B cell (primary cell): ENCODE measurements at regions not wholly inside any gene's neighbourhood (a gene's known extent, or its start where the extent isn't known, plus 50 kb on each side); places are given as distances from the start of the nearest gene placed in this dataset.

Source experiments
- ATAC-seq: fragments of 200-7000 bp; cut with Tn5 transposase; one replicate; pipeline ENCODE4 v1.10.0; 2021; ENCODE audit warnings: low read depth, mild to moderate bottlenecking, moderate number of reproducible peaks, moderate library complexity
- CTCF ChIA-PET: fragments of 350-600 bp; sonication (Branson Sonifier 250); formaldehyde crosslinking; loops from one replicate; lab custom pipeline; 2021; ENCODE audit warnings: antibody characterized with exemption, inconsistent platforms; lab: Charles Lee
- POLR2A ChIA-PET: fragments of 350-600 bp; sonication (Branson Sonifier 250); formaldehyde crosslinking; loops from one replicate; lab custom pipeline; 2021; ENCODE audit warnings: antibody characterized with exemption; lab: Charles Lee
- DNase-seq: peaks from one replicate; pipeline ENCODE4 v3.0.0; 2013
- H2AFZ ChIP-seq: 2 replicates; pipeline ENCODE4 v1.6.1; 2012; ENCODE audit warnings: mild to moderate bottlenecking, low read depth, low read length; ENCODE audit not compliant: insufficient read depth, poor library complexity, severe bottlenecking
- H3K27ac ChIP-seq, 2 donors: 1 replicate in 1 of 2; 2 replicates in 1 of 2; pipeline ENCODE4 v1.5.1; 2012 to 2013; ENCODE audit warnings: low read length in 2 of 2, mild to moderate bottlenecking in 2 of 2, moderate library complexity in 1 of 2
- H3K27me3 ChIP-seq, 4 experiments: fragments of 200-600 bp in 1 of 4; sonication (generic) in 1 of 4; replicated peaks in 1 of 4; 1 replicate in 2 of 4; 2 replicates in 2 of 4; pipeline versions ENCODE4 v1.6.1 to v1.7.0; 2013 to 2016; ENCODE audit warnings: low read length in 3 of 4, mild to moderate bottlenecking in 2 of 4, mixed read lengths in 1 of 4, moderate library complexity in 1 of 4; ENCODE audit not compliant: insufficient read depth in 4 of 4, control insufficient read depth in 3 of 4; ENCODE audit errors: control extremely low read depth in 1 of 4
- H3K36me3 ChIP-seq, 2 experiments: replicated peaks in 1 of 2; 1 replicate in 1 of 2; 2 replicates in 1 of 2; pipeline versions ENCODE4 v1.6.1 to v1.7.1; 2013; ENCODE audit warnings: low read length in 1 of 2; ENCODE audit not compliant: insufficient read depth in 2 of 2, control insufficient read depth in 1 of 2; ENCODE audit errors: control extremely low read depth in 1 of 2, extremely low read depth in 1 of 2
- H3K4me1 ChIP-seq, 2 donors: fragments of 200-600 bp in 1 of 2; sonication (generic) in 1 of 2; 1 replicate in 1 of 2; 2 replicates in 1 of 2; pipeline versions ENCODE4 v1.5.1 to v1.6.1; 2013 to 2017; ENCODE audit warnings: low read length in 2 of 2; ENCODE audit not compliant: control insufficient read depth in 2 of 2, insufficient read depth in 2 of 2
- H3K4me2 ChIP-seq: replicated peaks from 2 replicates; pipeline ENCODE3; 2012; ENCODE audit warnings: mild to moderate bottlenecking, low read depth, low read length; ENCODE audit not compliant: poor library complexity, severe bottlenecking
- H3K4me3 ChIP-seq, 5 experiments: fragments of 200-600 bp in 1 of 5; sonication (generic) in 1 of 5; 1 replicate in 3 of 5; 2 replicates in 2 of 5; pipeline versions ENCODE4 v1.5.1 to v1.7.0; 2011 to 2016; ENCODE audit warnings: low read length in 4 of 5, mild to moderate bottlenecking in 4 of 5, low read depth in 2 of 5, control low read depth in 1 of 5, moderate library complexity in 1 of 5; ENCODE audit not compliant: insufficient read depth in 1 of 5; ENCODE audit errors: control extremely low read depth in 1 of 5, extremely low read depth in 1 of 5
- H3K79me2 ChIP-seq: fragments of 200-600 bp; sonication (generic); one replicate; pipeline ENCODE4 v1.6.0; 2016; ENCODE audit warnings: low read length; ENCODE audit not compliant: control insufficient read depth, insufficient read depth
- H3K9ac ChIP-seq: fragments of 200-600 bp; sonication (generic); 2 replicates; pipeline ENCODE4 v1.6.1; 2017; ENCODE audit warnings: mild to moderate bottlenecking, low read length, moderate library complexity
- H3K9me3 ChIP-seq, 3 donors: one replicate each; pipeline versions ENCODE4 v1.6.1 to v1.7.1; 2013; ENCODE audit warnings: low read length in 2 of 3; ENCODE audit not compliant: control insufficient read depth in 2 of 3, insufficient read depth in 1 of 3; ENCODE audit errors: control extremely low read depth in 1 of 3
- H4K20me1 ChIP-seq: 2 replicates; pipeline ENCODE4 v1.6.0; 2012; ENCODE audit warnings: mild to moderate bottlenecking, low read length; ENCODE audit not compliant: insufficient read depth, control insufficient read depth, poor library complexity, severe bottlenecking
- H3K27ac Mint-ChIP-seq: one replicate; pipeline ENCODE4 v1.8.0; 2021; ENCODE audit warnings: mixed read lengths
- H3K27me3 Mint-ChIP-seq: one replicate; pipeline ENCODE4 v1.8.0; 2021; ENCODE audit warnings: mixed read lengths
- H3K4me1 Mint-ChIP-seq: one replicate; pipeline ENCODE4 v1.8.0; 2021; ENCODE audit warnings: mixed read lengths
- H3K4me3 Mint-ChIP-seq: one replicate; pipeline ENCODE4 v1.8.0; 2021; ENCODE audit warnings: mixed read lengths
- H3K9me3 Mint-ChIP-seq: one replicate; pipeline ENCODE4 v1.8.0; 2022; ENCODE audit warnings: mixed read lengths; ENCODE audit not compliant: insufficient read depth
- EZH2 ChIP-seq: IDR thresholded peaks from 2 replicates; pipeline ENCODE4 v1.6.1; 2012; ENCODE audit warnings: borderline replicate concordance, low read depth, mild to moderate bottlenecking, moderate library complexity, low read length; ENCODE audit not compliant: insufficient read depth, poor library complexity, severe bottlenecking
- WGBS: methylation state at CpG from one replicate; pipeline ENCODE4 v1.1.5; 2013; ENCODE audit warnings: missing lambda C conversion rate; ENCODE audit not compliant: insufficient coverage; 5-methylcytosine and 5-hydroxymethylcytosine counted together
- intact Hi-C: fragments of 100-400 bp; cut with micrococcal nuclease; formaldehyde crosslinking; loops from one replicate; pipeline ENCODE4 v1.10.0; 2022
- TF ChIP-seq, protein P1 (sequence below): fragments of 200-600 bp; IDR thresholded peaks from one replicate; pipeline ENCODE4 v1.8.0; 2022; ENCODE audit warnings: antibody characterized with exemption, mild to moderate bottlenecking

DNA sequence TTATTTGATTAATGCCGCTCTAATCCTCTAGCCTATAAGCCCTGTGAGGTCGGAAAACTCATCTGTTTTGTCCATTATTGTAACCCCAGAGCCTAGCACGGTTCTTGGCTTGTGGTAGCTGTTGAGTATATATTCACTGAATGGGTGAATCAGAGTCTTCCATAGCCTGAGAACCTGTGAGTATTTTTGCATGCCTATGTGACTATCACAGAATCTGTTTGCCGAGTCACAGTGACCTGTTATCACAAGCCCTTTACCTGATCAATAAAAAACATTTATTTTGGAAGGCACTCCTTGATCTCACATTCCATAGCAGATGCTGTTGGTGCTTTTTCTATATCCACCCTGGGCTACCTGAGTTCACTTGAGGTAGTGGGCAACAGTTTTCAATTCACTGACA, 125.0 kb upstream of the STC2 start:
- peaks cover 6% of the 10 kb centered on the region for H3K27me3 Mint-ChIP-seq
- no peak for TF ChIP-seq EZH2
- TF ChIP-seq, protein P1, sequence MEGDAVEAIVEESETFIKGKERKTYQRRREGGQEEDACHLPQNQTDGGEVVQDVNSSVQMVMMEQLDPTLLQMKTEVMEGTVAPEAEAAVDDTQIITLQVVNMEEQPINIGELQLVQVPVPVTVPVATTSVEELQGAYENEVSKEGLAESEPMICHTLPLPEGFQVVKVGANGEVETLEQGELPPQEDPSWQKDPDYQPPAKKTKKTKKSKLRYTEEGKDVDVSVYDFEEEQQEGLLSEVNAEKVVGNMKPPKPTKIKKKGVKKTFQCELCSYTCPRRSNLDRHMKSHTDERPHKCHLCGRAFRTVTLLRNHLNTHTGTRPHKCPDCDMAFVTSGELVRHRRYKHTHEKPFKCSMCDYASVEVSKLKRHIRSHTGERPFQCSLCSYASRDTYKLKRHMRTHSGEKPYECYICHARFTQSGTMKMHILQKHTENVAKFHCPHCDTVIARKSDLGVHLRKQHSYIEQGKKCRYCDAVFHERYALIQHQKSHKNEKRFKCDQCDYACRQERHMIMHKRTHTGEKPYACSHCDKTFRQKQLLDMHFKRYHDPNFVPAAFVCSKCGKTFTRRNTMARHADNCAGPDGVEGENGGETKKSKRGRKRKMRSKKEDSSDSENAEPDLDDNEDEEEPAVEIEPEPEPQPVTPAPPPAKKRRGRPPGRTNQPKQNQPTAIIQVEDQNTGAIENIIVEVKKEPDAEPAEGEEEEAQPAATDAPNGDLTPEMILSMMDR = no peak
- ChIA-PET CTCF (no interaction called here), POLR2A (no interaction called here)
- H3K9me3 Mint-ChIP-seq = peaks cover 2% of the 10 kb centered on the region
- DNase-seq (no peak), ATAC-seq (no peak)
- Histone ChIP-seq H2AFZ (no peak overlapping the region), H3K79me2 (no peaks in the 10 kb centered on the region), H3K4me2 (no peak overlapping the region), H3K4me3 (no peak overlapping the region), H3K36me3 (no peaks in the 10 kb centered on the region), H4K20me1 (no peaks in the 10 kb centered on the region), H3K4me1 (no peaks in the 10 kb centered on the region), H3K9ac (no peak overlapping the region), H3K27me3 (no peaks in the 10 kb centered on the region), H3K27ac (no peak overlapping the region), H3K9me3 (no peaks in the 10 kb centered on the region)
- intact Hi-C loops = no loop called here
- WGBS = 90% methylated on average over 2 of the region's 4 CpGs
- H3K27ac Mint-ChIP-seq = no peak overlapping the region
- no peaks in the 10 kb centered on the region for H3K4me1 Mint-ChIP-seq
- H3K4me3 Mint-ChIP-seq = no peak overlapping the region

DNA sequence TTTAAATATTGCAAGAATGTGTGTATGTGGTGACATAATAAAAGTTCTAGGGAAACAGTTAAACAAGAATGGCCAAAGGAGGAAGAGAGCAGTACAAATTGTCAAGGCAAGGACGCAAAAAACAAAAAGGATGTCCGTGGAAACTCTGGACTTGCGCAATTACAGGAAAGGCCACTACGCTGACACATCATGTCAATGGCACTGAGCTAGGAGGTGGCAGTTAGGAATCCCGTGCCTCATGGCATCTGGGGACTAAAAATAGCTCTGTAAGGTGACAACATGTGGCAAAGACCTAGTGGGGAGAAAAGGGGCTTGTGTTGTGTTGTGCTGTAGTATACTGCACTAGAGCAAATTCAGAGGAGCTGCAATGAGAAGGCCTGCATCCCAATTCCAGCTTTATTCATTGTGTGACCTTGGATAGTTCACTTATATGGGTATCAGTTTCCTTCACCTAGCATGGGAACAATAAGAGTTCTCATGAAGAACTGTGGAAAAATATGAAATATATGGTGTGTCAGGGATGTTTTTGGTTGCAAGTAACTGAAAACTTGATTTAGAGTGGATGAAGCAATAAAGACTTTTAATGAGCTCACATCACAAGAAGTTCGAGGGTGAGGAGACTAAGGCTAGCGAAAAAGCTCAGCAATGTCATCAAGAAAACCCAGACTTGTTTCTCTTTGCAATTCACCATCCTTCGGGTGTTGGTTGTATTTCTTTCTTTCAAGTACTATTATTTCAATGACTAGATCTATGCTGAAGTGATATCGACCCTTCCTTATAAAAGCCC, 124.1 kb upstream of the STC2 start:
- Histone ChIP-seq H3K4me3 (no peak overlapping the region), H3K79me2 (no peaks in the 10 kb centered on the region), H3K27me3 (no peaks in the 10 kb centered on the region), H3K4me1 (no peaks in the 10 kb centered on the region), H3K36me3 (no peaks in the 10 kb centered on the region), H3K27ac (no peak overlapping the region), H4K20me1 (no peaks in the 10 kb centered on the region), H3K9me3 (no peaks in the 10 kb centered on the region), H3K4me2 (no peak overlapping the region), H3K9ac (no peak overlapping the region), H2AFZ (no peak overlapping the region)
- Mint-ChIP-seq H3K9me3 (peaks cover 2% of the 10 kb centered on the region), H3K27me3 (peaks cover 6% of the 10 kb centered on the region), H3K27ac (no peak overlapping the region), H3K4me3 (no peak overlapping the region), H3K4me1 (no peaks in the 10 kb centered on the region)
- DNase-seq (no peak), ATAC-seq (no peak)
- ChIA-PET POLR2A (no interaction called here), CTCF (no interaction called here)
- intact Hi-C loops = no loop called here
- no peak for TF ChIP-seq EZH2
- TF ChIP-seq, protein P1 = no peak
- 67% methylated on average over 8 of the region's 9 CpGs for WGBS
